K562 (cell line): ENCODE measurements at regions not wholly inside any gene's neighbourhood (a gene's known extent, or its start where the extent isn't known, plus 50 kb on each side); places are given as distances from the start of the nearest gene placed in this dataset.

Experiments used
- ARNT ChIP-seq, 2 experiments: fragments of 450-650 bp; IDR thresholded peaks; 2 replicates each; pipeline ENCODE4 v1.6.1; 2016; ENCODE audit warnings: mild to moderate bottlenecking in 1 of 2
- ERF ChIP-seq: fragments of 450-650 bp; formaldehyde crosslinking; IDR thresholded peaks from 2 replicates; pipeline ENCODE4 v1.4.0; 2020; ENCODE audit warnings: mild to moderate bottlenecking, mixed read lengths
- RBFOX2 ChIP-seq: fragments of 200-400 bp; formaldehyde crosslinking; IDR thresholded peaks from 2 replicates; pipeline ENCODE4 v1.6.1; 2017; ENCODE audit warnings: low read depth, mild to moderate bottlenecking, low read length, moderate library complexity
- ZNF830 ChIP-seq: fragments of 250-450 bp; sonication (Bioruptor Pico); IDR thresholded peaks from 2 replicates; pipeline ENCODE4 v1.5.0; 2021; ENCODE audit warnings: mild to moderate bottlenecking

- TF ChIP-seq ARNT (IDR thresholded peaks at IDR 0.05): no peak
- TF ChIP-seq RBFOX2: no peak
- no peak for TF ChIP-seq ERF (CRISPR knock-in tag)
- no peak for TF ChIP-seq ZNF830 (CRISPR knock-in tag)
Observed at GRCh38 chr18:43869451-43870008, 592.2 kb upstream of the SYT4 start.
